Naive thymus-derived CD4-positive, alpha-beta T cell (primary cell): ENCODE measurements at regions not wholly inside any gene's neighbourhood (a gene's known extent, or its start where the extent isn't known, plus 50 kb on each side); places are given as distances from the start of the nearest gene placed in this dataset.

ENCODE experiments used
- ATAC-seq: fragments of 150-1000 bp; cut with Tn5 transposase; 2 replicates; pipeline ENCODE4 v1.10.0; 2021; ENCODE audit warnings: mild to moderate bottlenecking, moderate library complexity
- CTCF ChIA-PET: fragments of 350-600 bp; sonication (Branson Sonifier 250); formaldehyde crosslinking; loops from one replicate; lab custom pipeline; 2021; ENCODE audit warnings: antibody characterized with exemption; lab: Charles Lee
- POLR2A ChIA-PET: fragments of 350-600 bp; sonication (Branson Sonifier 250); formaldehyde crosslinking; loops from one replicate; lab custom pipeline; 2021; ENCODE audit warnings: antibody characterized with exemption, inconsistent platforms; lab: Charles Lee
- DNase-seq, 9 donors: peaks; one replicate each; pipeline versions ENCODE4 v3.0.0 to v3.0.0-alpha.2; 2020 to 2022; ENCODE audit warnings: mixed read lengths in 1 of 9
- H3K27ac ChIP-seq: one replicate; pipeline ENCODE4 v1.7.0; 2013; ENCODE audit warnings: mild to moderate bottlenecking, low read depth, low read length, moderate library complexity
- H3K27me3 ChIP-seq, 2 donors: one replicate each; pipeline ENCODE4 v1.7.0; 2013; ENCODE audit warnings: low read length in 2 of 2, mild to moderate bottlenecking in 2 of 2, moderate library complexity in 2 of 2; ENCODE audit not compliant: control insufficient read depth in 2 of 2, insufficient read depth in 2 of 2
- H3K36me3 ChIP-seq, 3 experiments: 1 replicate in 2 of 3; 2 replicates in 1 of 3; pipeline ENCODE4 v1.7.0; 2013; ENCODE audit warnings: low read length in 3 of 3, mild to moderate bottlenecking in 3 of 3, moderate library complexity in 1 of 3; ENCODE audit not compliant: insufficient read depth in 3 of 3, control insufficient read depth in 2 of 3
- H3K4me1 ChIP-seq, 2 donors: one replicate each; pipeline ENCODE4 v1.7.0; 2013; ENCODE audit warnings: low read length in 2 of 2, mild to moderate bottlenecking in 2 of 2, moderate library complexity in 1 of 2; ENCODE audit not compliant: control insufficient read depth in 2 of 2, insufficient read depth in 2 of 2
- H3K4me3 ChIP-seq: 2 replicates; pipeline ENCODE4 v1.7.0; 2013; ENCODE audit warnings: mild to moderate bottlenecking, low read length
- H3K9me3 ChIP-seq, 3 experiments: 1 replicate in 2 of 3; 2 replicates in 1 of 3; pipeline ENCODE4 v1.7.0; 2013; ENCODE audit warnings: low read length in 3 of 3; ENCODE audit not compliant: control insufficient read depth in 2 of 3
- H3K27ac Mint-ChIP-seq, 9 donors: one replicate each; pipeline ENCODE4 v1.8.0; 2020 to 2022; ENCODE audit warnings: mixed read lengths in 9 of 9, mild to moderate bottlenecking in 8 of 9, moderate library complexity in 5 of 9, inconsistent platforms in 2 of 9
- H3K27me3 Mint-ChIP-seq, 5 donors: one replicate each; pipeline ENCODE4 v1.8.0; 2021 to 2022; ENCODE audit warnings: mixed read lengths in 5 of 5, mild to moderate bottlenecking in 1 of 5
- H3K36me3 Mint-ChIP-seq, 5 donors: one replicate each; pipeline ENCODE4 v1.8.0; 2020 to 2022; ENCODE audit warnings: mixed read lengths in 5 of 5, mild to moderate bottlenecking in 3 of 5, inconsistent platforms in 1 of 5
- H3K4me1 Mint-ChIP-seq, 7 donors: one replicate each; pipeline ENCODE4 v1.8.0; 2020 to 2022; ENCODE audit warnings: mixed read lengths in 7 of 7, mild to moderate bottlenecking in 3 of 7, inconsistent platforms in 1 of 7
- H3K4me3 Mint-ChIP-seq, 10 donors: one replicate each; pipeline ENCODE4 v1.8.0; 2020 to 2022; ENCODE audit warnings: mild to moderate bottlenecking in 10 of 10, mixed read lengths in 10 of 10, moderate library complexity in 6 of 10, inconsistent platforms in 2 of 10
- H3K9me3 Mint-ChIP-seq, 11 donors: one replicate each; pipeline ENCODE4 v1.8.0; 2020 to 2022; ENCODE audit warnings: mixed read lengths in 11 of 11, mild to moderate bottlenecking in 4 of 11, inconsistent platforms in 1 of 11, moderate library complexity in 1 of 11
- intact Hi-C, 2 donors: fragments of 100-400 bp; cut with micrococcal nuclease; formaldehyde crosslinking; loops; one replicate each; pipeline ENCODE4 v1.15.1; 2023

- CTCF ChIA-PET: no interaction called here
Measured at GRCh38 chr6:105900125-105900937, 185.8 kb upstream of the PRDM1 start.

GRCh38 chr6:105898286-105898685 is 187.8 kb upstream of the PRDM1 start:
- peak overlapping the region in 1 of 9 donors; percentile 75 for H3K27ac Mint-ChIP-seq
- DNase-seq (no peak), ATAC-seq (no peak)
- Histone ChIP-seq H3K36me3 (no peaks in the 10 kb centered on the region), H3K27me3 (no peaks in the 10 kb centered on the region), H3K4me1 (peaks cover 4 to 8% of the 10 kb centered on the region in 2 donors), H3K4me3 (no peak overlapping the region), H3K9me3 (no peaks in the 10 kb centered on the region), H3K27ac (no peak overlapping the region)
- H3K4me1 Mint-ChIP-seq: peaks cover 9 to 25% (median 12%) of the 10 kb centered on the region in 7 donors
- H3K27me3 Mint-ChIP-seq: peaks cover 0 to 4% (median 0%) of the 10 kb centered on the region in 5 donors
- H3K36me3 Mint-ChIP-seq: peaks cover 0 to 22% (median 0%) of the 10 kb centered on the region in 5 donors
- H3K4me3 Mint-ChIP-seq: no peak overlapping the region
- intact Hi-C loops: no loop called here
- POLR2A ChIA-PET: no interaction called here
- CTCF ChIA-PET: interaction anchor here (0.6 kb wide), 1 partner anchor 172 kb away, joined by 4 read pairs; no protein-coding TSS in a partner anchor
- peaks cover 0 to 8% (median 0%) of the 10 kb centered on the region in 11 donors for H3K9me3 Mint-ChIP-seq

More at GRCh38 chr6:105900125-105900937, 185.8 kb upstream of the PRDM1 start:
- peak overlapping the region in 9 of 10 donors; percentile 23 to 84 (median 70) for H3K4me3 Mint-ChIP-seq
- H3K27ac Mint-ChIP-seq: peak overlapping the region in 2 of 9 donors; percentile 53 to 95
- intact Hi-C loops: loop anchor here in 1 of 2 donors (1.0 to 5.0 kb wide), 4 partner anchors 88 to 254 kb away; partner anchors contain the start of gene PRDM1
- H3K4me3 ChIP-seq: no peak overlapping the region
- no peaks in the 10 kb centered on the region for H3K36me3 ChIP-seq
- peaks cover 9 to 26% (median 12%) of the 10 kb centered on the region in 7 donors for H3K4me1 Mint-ChIP-seq
- H3K36me3 Mint-ChIP-seq: peaks cover 0 to 15% (median 0%) of the 10 kb centered on the region in 5 donors
- no peak overlapping the region for H3K27ac ChIP-seq
- H3K9me3 Mint-ChIP-seq: peaks cover 0 to 5% (median 0%) of the 10 kb centered on the region in 11 donors
- H3K27me3 ChIP-seq: no peaks in the 10 kb centered on the region
- POLR2A ChIA-PET: no interaction called here
- peak in 2 of 9 donors; percentile 11 to 33 for DNase-seq
- H3K27me3 Mint-ChIP-seq: peaks cover 0 to 4% (median 0%) of the 10 kb centered on the region in 5 donors
- peaks cover 4 to 8% of the 10 kb centered on the region in 2 donors for H3K4me1 ChIP-seq
- no peaks in the 10 kb centered on the region for H3K9me3 ChIP-seq
- ATAC-seq: peak; percentile 52

- CTCF ChIA-PET: no interaction called here
- intact Hi-C loops: no loop called here
- Mint-ChIP-seq H3K9me3 (peaks cover 0 to 8% (median 0%) of the 10 kb centered on the region in 11 donors), H3K4me3 (no peak overlapping the region), H3K4me1 (peaks cover 9 to 31% (median 12%) of the 10 kb centered on the region in 7 donors), H3K36me3 (peaks cover 0 to 20% (median 0%) of the 10 kb centered on the region in 5 donors), H3K27me3 (peaks cover 0 to 7% (median 0%) of the 10 kb centered on the region in 5 donors), H3K27ac (no peak overlapping the region)
- peaks cover 4 to 8% of the 10 kb centered on the region in 2 donors for H3K4me1 ChIP-seq
- H3K9me3 ChIP-seq: no peaks in the 10 kb centered on the region
- H3K36me3 ChIP-seq: no peaks in the 10 kb centered on the region
- ATAC-seq (no peak), DNase-seq (no peak)
- no peaks in the 10 kb centered on the region for H3K27me3 ChIP-seq
- no peak overlapping the region for H3K27ac ChIP-seq
- POLR2A ChIA-PET: no interaction called here
- no peak overlapping the region for H3K4me3 ChIP-seq
Measured at GRCh38 chr6:105897131-105897530, 189.0 kb upstream of the PRDM1 start.

- peaks cover 0 to 8% (median 0%) of the 10 kb centered on the region in 11 donors for H3K9me3 Mint-ChIP-seq
- intact Hi-C loops: no loop called here
- Histone ChIP-seq H3K9me3 (no peaks in the 10 kb centered on the region), H3K36me3 (no peaks in the 10 kb centered on the region), H3K4me1 (peaks cover 4 to 8% of the 10 kb centered on the region in 2 donors), H3K27ac (no peak overlapping the region), H3K4me3 (no peak overlapping the region), H3K27me3 (no peaks in the 10 kb centered on the region)
- H3K27me3 Mint-ChIP-seq: peaks cover 0 to 7% (median 0%) of the 10 kb centered on the region in 5 donors
- ATAC-seq (no peak), DNase-seq (no peak)
- POLR2A ChIA-PET: no interaction called here
- H3K4me3 Mint-ChIP-seq: no peak overlapping the region
- no peak overlapping the region for H3K27ac Mint-ChIP-seq
- peaks cover 9 to 31% (median 12%) of the 10 kb centered on the region in 7 donors for H3K4me1 Mint-ChIP-seq
- CTCF ChIA-PET: no interaction called here
- peaks cover 0 to 20% (median 0%) of the 10 kb centered on the region in 5 donors for H3K36me3 Mint-ChIP-seq
Measured at GRCh38 chr6:105896821-105897095, 189.4 kb upstream of the PRDM1 start.

- H3K4me3 ChIP-seq: no peak overlapping the region
- Mint-ChIP-seq H3K9me3 (peaks cover 0 to 8% (median 0%) of the 10 kb centered on the region in 11 donors), H3K27ac (no peak overlapping the region), H3K4me1 (peaks cover 9 to 31% (median 12%) of the 10 kb centered on the region in 7 donors), H3K36me3 (peaks cover 0 to 22% (median 0%) of the 10 kb centered on the region in 5 donors), H3K4me3 (no peak overlapping the region), H3K27me3 (peaks cover 0 to 7% (median 0%) of the 10 kb centered on the region in 5 donors)
- no peak for ATAC-seq
- no peaks in the 10 kb centered on the region for H3K36me3 ChIP-seq
- ChIA-PET POLR2A (no interaction called here), CTCF (interaction anchor here (0.6 kb wide), 1 partner anchor 1908 kb away, joined by 3 read pairs; no protein-coding TSS in a partner anchor)
- H3K27me3 ChIP-seq: no peaks in the 10 kb centered on the region
- DNase-seq: no peak
- intact Hi-C loops: no loop called here
- H3K9me3 ChIP-seq: no peaks in the 10 kb centered on the region
- H3K27ac ChIP-seq: no peak overlapping the region
- peaks cover 4 to 8% of the 10 kb centered on the region in 2 donors for H3K4me1 ChIP-seq
Measured at GRCh38 chr6:105896052-105896820, 189.9 kb upstream of the PRDM1 start.

GRCh38 chr6:105894556-105894955 is 191.6 kb upstream of the PRDM1 start:
- DNase-seq: no peak
- Mint-ChIP-seq H3K27ac (no peak overlapping the region), H3K27me3 (peaks cover 0 to 7% (median 0%) of the 10 kb centered on the region in 5 donors), H3K9me3 (peaks cover 0 to 11% (median 0%) of the 10 kb centered on the region in 11 donors), H3K4me3 (no peak overlapping the region), H3K4me1 (peaks cover under 1 to 22% (median 3%) of the 10 kb centered on the region in 7 donors), H3K36me3 (peaks cover 0 to 24% (median 0%) of the 10 kb centered on the region in 5 donors)
- no peak for ATAC-seq
- Histone ChIP-seq H3K27ac (no peak overlapping the region), H3K9me3 (no peaks in the 10 kb centered on the region), H3K36me3 (no peaks in the 10 kb centered on the region), H3K4me1 (no peaks in the 10 kb centered on the region), H3K27me3 (no peaks in the 10 kb centered on the region), H3K4me3 (no peak overlapping the region)
- intact Hi-C loops: no loop called here
- CTCF ChIA-PET: no interaction called here
- POLR2A ChIA-PET: no interaction called here
